ENCODE measurements at regions not wholly inside any gene's neighbourhood (a gene's known extent, or its start where the extent isn't known, plus 50 kb on each side); places are given as distances from the start of the nearest gene placed in this dataset.
"Not testable (repeated sequence)": the region's sequence is repeated elsewhere in the genome, so short reads cannot be mapped to it uniquely, and the experiment has no call there.

DNA sequence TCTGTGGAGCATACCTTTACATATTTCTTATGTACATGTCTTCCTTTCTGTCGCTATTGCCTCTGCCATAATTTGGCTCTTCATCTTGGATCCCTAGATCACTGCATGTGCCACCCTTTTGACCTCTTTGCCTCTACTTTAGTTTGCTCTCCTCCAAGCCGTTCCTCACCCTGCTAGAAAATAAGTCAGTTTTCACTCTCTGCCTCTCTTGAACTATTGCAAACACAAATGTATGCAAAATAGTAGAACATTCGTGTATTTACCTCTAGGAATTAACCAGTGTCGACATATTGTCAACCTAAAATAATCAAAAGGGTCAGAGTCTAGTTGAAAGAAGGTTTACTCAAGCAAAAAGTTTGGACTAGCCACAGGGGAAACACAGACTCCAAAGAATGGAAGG, 1893.1 kb downstream of the KHDRBS2 start:
- H3K4me1 ChIP-seq (ENCODE audit: control insufficient read depth, insufficient read depth, low read length); CTCF ChIA-PET; H3K4me3 ChIP-seq (ENCODE audit: low read depth, low read length); H3K9me3 ChIP-seq (ENCODE audit: control insufficient read depth, insufficient read depth, low read depth, low read length); H3K27ac ChIP-seq (ENCODE audit: extremely low read depth, low read depth, low read length); POLR2A ChIA-PET; H3K36me3 ChIP-seq (ENCODE audit: control insufficient read depth in 2 of 2, insufficient read depth in 1 of 2, low read length in 2 of 2): not testable (repeated sequence)

DNA sequence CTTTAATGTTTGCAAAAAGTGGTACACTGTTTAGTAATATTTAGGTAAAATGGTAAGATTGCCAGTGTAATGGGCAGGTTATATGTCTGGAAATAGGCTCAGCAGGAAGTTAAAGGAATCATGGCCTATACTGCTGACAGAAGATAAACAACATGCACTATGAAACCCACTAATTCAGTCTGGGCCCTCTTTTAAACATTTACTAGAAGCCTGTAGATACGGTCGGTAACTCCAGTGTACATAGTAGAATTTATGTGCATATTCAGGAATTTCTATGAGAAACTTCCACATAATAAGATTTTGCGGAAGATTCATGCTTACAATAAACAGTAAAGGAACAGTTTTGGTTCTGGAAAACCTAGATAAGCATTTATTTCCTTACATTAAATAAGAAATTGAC, 1896.9 kb downstream of the KHDRBS2 start:
- POLR2A ChIA-PET; CTCF ChIA-PET; H3K9me3 ChIP-seq (ENCODE audit: control insufficient read depth, insufficient read depth, low read depth, low read length): not testable (repeated sequence)

DNA sequence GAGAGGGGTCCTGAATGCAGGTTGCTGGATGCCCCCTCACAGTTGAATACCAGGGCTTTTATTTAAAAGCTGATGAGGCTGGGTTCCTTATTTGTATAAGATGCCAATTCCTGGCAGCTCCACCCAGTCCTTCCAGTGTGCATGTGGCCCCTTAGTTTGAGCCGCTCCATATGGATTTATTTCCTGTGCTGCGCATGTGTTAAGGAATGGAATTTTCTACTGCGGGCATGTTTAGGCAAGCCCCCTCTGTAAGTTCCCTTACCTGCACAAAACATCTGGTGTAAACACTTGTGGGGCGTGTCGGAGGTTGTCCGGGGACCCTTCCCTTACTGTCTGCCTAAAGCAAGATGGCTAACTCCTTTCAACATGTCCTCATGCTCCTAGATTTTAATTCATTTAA, 1901.4 kb downstream of the KHDRBS2 start:
- POLR2A ChIA-PET; H3K4me3 ChIP-seq (ENCODE audit: low read depth, low read length); H3K9me3 ChIP-seq (ENCODE audit: control insufficient read depth, insufficient read depth, low read depth, low read length); H3K4me1 ChIP-seq (ENCODE audit: control insufficient read depth, insufficient read depth, low read length); H3K27ac ChIP-seq (ENCODE audit: extremely low read depth, low read depth, low read length); CTCF ChIA-PET; H3K36me3 ChIP-seq (ENCODE audit: control insufficient read depth in 2 of 2, insufficient read depth in 1 of 2, low read length in 2 of 2): not testable (repeated sequence)

More for the DNA sequence above, 1896.9 kb downstream of the KHDRBS2 start:
- H3K36me3 ChIP-seq (ENCODE audit: control insufficient read depth in 2 of 2, insufficient read depth in 1 of 2, low read length in 2 of 2); H3K4me1 ChIP-seq (ENCODE audit: control insufficient read depth, insufficient read depth, low read length); H3K27ac ChIP-seq (ENCODE audit: extremely low read depth, low read depth, low read length); H3K4me3 ChIP-seq (ENCODE audit: low read depth, low read length): not testable (repeated sequence)

DNA sequence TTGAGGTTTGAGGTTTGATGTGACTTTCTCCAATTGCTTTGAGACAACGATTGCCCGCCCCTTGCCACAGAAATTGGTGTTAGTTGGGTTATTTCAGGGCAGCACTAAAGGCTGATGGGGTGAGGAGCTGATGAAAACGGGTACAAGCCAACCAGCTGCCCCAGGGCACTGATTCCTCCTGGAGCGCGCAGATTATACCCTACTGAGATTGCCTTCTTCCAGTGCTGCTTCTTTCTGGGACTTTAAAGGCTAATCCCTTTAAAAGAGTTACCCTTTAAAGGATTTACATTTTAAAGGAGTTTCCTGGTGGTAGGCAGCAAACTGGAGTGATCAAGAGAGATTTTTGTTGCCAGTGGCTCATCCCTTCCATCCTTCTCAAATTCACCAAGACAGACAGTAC, 1903.3 kb downstream of the KHDRBS2 start:
- H3K36me3 ChIP-seq (ENCODE audit: control insufficient read depth in 2 of 2, insufficient read depth in 1 of 2, low read length in 2 of 2); H3K27ac ChIP-seq (ENCODE audit: extremely low read depth, low read depth, low read length); H3K4me1 ChIP-seq (ENCODE audit: control insufficient read depth, insufficient read depth, low read length); H3K4me3 ChIP-seq (ENCODE audit: low read depth, low read length); POLR2A ChIA-PET; CTCF ChIA-PET; H3K9me3 ChIP-seq (ENCODE audit: control insufficient read depth, insufficient read depth, low read depth, low read length): not testable (repeated sequence)

DNA sequence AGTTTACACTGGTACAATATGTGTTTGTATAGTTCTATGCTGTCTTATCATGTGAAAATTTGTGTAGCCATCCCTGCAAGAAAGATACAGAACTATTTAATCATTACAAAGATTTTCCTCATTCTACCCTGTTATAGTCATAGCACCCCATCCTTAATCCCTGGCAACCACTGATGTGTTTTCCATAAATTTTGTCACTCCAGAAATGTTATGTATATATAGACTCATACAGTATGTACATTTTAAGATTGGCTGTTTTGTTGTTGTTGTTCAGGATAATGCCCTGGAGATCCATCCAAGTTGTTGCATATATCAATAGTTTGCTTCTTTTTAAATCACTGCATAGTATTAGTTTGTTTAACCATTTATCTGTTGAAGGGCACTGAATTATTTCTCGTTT, 1911.9 kb downstream of the KHDRBS2 start:
- POLR2A ChIA-PET; CTCF ChIA-PET; H3K4me3 ChIP-seq (ENCODE audit: low read depth, low read length); H3K36me3 ChIP-seq (ENCODE audit: control insufficient read depth in 2 of 2, insufficient read depth in 1 of 2, low read length in 2 of 2); H3K9me3 ChIP-seq (ENCODE audit: control insufficient read depth, insufficient read depth, low read depth, low read length); H3K4me1 ChIP-seq (ENCODE audit: control insufficient read depth, insufficient read depth, low read length); H3K27ac ChIP-seq (ENCODE audit: extremely low read depth, low read depth, low read length): not testable (repeated sequence)

DNA sequence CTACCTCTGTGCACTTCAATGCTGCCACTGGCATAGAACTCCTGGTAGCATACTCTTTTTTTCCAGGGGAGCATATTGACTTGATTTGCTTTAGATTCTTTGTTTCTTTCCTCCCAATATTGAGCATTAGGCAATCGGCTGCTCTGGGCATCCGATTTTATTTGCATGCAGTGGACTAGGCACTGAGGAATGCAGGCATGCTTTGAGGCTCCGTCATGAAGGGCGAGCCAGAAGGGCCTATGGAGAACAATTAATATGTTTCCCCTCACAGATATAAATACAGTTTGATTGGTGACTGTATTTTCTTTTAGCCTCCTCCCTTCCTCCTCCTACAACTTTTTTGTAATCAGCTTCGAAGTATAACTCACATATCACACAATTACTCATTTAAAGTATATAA, 1918.2 kb downstream of the KHDRBS2 start:
- POLR2A ChIA-PET; H3K27ac ChIP-seq (ENCODE audit: extremely low read depth, low read depth, low read length); CTCF ChIA-PET; H3K9me3 ChIP-seq (ENCODE audit: control insufficient read depth, insufficient read depth, low read depth, low read length); H3K4me1 ChIP-seq (ENCODE audit: control insufficient read depth, insufficient read depth, low read length); H3K36me3 ChIP-seq (ENCODE audit: control insufficient read depth in 2 of 2, insufficient read depth in 1 of 2, low read length in 2 of 2); H3K4me3 ChIP-seq (ENCODE audit: low read depth, low read length): not testable (repeated sequence)

DNA sequence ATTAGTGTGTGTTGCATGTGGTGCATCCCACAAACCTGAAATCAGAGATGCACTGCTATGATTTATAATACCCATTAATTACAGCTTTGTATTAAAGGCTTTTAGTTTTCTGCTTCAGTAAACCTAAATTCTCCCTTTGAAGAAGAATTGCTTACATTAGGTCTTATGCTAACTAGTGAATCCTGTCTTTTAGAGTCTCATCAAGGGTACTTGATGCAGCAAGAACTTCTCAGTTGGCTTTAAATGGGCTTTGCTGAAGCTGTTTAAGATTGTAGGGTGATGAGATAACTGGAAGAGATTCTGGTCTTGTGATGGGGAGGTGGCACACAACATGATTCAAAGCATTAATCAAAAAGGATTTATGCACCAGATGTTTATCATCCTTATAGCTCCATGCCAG, 1920.1 kb downstream of the KHDRBS2 start:
- H3K27ac ChIP-seq (ENCODE audit: extremely low read depth, low read depth, low read length); CTCF ChIA-PET; H3K36me3 ChIP-seq (ENCODE audit: control insufficient read depth in 2 of 2, insufficient read depth in 1 of 2, low read length in 2 of 2); H3K4me3 ChIP-seq (ENCODE audit: low read depth, low read length); H3K4me1 ChIP-seq (ENCODE audit: control insufficient read depth, insufficient read depth, low read length); H3K9me3 ChIP-seq (ENCODE audit: control insufficient read depth, insufficient read depth, low read depth, low read length); POLR2A ChIA-PET: not testable (repeated sequence)

DNA sequence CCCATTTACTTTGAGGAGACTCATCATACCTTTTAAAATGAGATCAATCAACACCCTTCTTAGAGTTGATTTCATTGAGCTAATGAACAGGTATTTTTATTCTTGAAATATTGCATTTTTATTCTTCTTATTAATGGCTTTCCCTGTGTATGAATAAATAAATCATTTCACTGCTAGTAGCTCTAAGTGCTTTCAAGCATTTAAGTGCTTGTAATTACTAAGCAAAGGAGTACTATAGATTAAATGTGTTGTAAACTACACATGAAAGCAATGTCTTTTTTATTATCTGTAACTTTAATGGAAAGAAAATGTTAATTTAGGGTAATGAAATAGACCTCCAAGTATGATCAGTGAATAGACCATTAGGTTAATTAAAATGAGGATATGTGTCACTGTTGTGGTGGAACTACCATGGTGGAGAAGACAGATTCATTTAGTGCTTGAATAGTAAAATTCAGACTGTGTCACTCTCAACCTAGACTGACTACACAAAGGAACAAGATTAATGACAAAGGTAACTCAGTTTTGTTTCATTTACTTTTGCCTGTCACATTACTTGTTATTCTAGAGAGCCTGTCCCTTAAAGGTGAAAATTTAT, 1943.5 kb downstream of the KHDRBS2 start:
- H3K27ac ChIP-seq (ENCODE audit: extremely low read depth, low read depth, low read length); H3K36me3 ChIP-seq (ENCODE audit: control insufficient read depth in 2 of 2, insufficient read depth in 1 of 2, low read length in 2 of 2); H3K9me3 ChIP-seq (ENCODE audit: control insufficient read depth, insufficient read depth, low read depth, low read length); H3K4me3 ChIP-seq (ENCODE audit: low read depth, low read length); CTCF ChIA-PET; POLR2A ChIA-PET; H3K4me1 ChIP-seq (ENCODE audit: control insufficient read depth, insufficient read depth, low read length): not testable (repeated sequence)

DNA sequence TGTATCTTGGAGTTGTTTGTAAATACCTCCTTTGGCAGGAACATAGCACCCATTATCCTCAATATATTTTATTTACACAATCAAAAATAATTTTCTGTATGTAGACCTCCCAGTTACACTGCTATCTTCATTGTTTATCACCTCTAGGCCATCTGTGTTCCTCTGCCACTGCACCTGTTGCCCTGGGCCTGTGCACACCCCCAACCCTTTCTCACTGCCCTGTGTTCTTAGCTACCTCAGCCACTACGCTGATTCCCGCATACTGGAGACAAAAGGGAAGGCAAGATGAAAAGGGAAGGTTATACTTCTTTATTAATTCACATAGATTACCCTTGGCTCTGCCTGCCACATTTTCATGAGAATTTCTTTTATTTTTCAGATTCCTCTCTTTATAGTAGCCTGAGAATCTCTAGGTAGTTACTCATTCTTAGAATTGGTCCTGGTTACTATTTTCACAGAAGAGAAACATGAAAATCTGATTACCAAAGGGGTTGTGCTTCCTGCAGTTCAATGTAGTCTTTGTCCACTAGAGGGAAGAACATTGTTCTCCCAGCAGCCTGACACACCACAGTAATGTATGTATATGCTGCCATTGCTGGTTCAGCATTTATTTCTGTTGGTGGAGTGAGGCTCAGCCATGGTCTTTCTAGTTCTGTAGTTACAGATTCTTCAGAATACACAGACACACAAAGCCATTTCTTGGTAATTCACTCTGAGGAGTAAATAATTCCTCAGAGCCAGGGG, 1947.5 kb downstream of the KHDRBS2 start:
- POLR2A ChIA-PET; H3K4me1 ChIP-seq (ENCODE audit: control insufficient read depth, insufficient read depth, low read length); H3K36me3 ChIP-seq (ENCODE audit: control insufficient read depth in 2 of 2, insufficient read depth in 1 of 2, low read length in 2 of 2); H3K4me3 ChIP-seq (ENCODE audit: low read depth, low read length); H3K27ac ChIP-seq (ENCODE audit: extremely low read depth, low read depth, low read length); H3K9me3 ChIP-seq (ENCODE audit: control insufficient read depth, insufficient read depth, low read depth, low read length); CTCF ChIA-PET: not testable (repeated sequence)

DNA sequence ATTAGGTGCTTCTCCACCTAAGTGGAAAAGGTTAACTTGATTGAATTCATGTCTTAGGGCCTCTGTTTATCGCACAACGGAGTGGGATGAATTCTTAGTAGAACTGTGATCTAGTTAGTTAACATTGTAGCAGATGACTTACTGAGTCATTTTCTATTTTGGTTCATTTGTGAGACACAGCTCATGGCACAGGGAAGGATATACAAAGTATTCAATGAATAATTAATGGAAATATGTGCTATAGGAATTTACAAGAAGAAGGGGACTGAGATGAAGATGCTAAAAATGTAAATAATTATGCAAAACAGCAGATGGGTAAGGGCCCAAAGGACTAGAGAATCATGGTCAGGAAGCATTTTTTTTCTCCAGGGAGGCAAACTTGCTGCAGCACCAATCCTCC, 1950.9 kb downstream of the KHDRBS2 start:
- H3K9me3 ChIP-seq (ENCODE audit: control insufficient read depth, insufficient read depth, low read depth, low read length); POLR2A ChIA-PET; H3K36me3 ChIP-seq (ENCODE audit: control insufficient read depth in 2 of 2, insufficient read depth in 1 of 2, low read length in 2 of 2); CTCF ChIA-PET; H3K4me1 ChIP-seq (ENCODE audit: control insufficient read depth, insufficient read depth, low read length); H3K27ac ChIP-seq (ENCODE audit: extremely low read depth, low read depth, low read length); H3K4me3 ChIP-seq (ENCODE audit: low read depth, low read length): not testable (repeated sequence)

DNA sequence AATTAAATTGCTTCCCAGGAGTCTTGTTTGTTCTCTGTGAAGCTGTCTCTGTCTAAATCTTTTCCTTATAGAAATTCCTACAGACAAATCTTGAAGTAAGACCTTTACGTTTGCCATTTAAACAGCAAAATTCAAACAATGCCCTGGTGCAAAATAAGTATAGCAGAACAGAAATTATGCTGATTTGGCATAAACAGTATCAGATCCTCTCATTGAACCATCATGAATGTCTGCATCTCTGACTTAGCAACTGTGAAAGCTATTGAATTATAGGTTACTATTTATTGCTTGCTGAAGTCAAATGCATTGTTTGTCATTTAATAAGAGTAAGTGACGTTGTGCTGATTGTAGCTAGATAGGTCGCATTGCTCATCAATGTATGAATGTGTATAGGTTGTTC, 1952.3 kb downstream of the KHDRBS2 start:
- CTCF ChIA-PET, POLR2A ChIA-PET: not testable (repeated sequence)

DNA sequence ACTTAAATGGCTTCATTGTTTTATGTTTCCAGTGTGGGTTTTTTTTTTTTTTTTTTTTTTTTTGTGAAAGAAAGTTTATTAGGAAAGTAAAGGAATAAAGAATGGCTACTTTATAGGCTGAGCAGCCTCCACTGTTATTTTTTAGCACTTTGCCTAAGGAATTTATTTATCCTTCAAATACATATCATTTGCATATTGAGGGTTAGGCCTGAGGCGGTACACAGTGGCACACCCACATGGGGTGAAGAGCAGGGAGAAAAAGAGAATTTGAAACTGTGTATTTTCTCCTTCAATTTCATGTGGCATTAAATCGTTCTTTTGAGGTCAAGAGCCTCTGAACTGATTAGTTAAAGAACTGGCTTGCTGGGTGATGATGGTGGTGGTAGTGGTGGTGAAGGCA, 1977.1 kb downstream of the KHDRBS2 start:
- POLR2A ChIA-PET; H3K27ac ChIP-seq (ENCODE audit: extremely low read depth, low read depth, low read length); CTCF ChIA-PET; H3K36me3 ChIP-seq (ENCODE audit: control insufficient read depth in 2 of 2, insufficient read depth in 1 of 2, low read length in 2 of 2); H3K4me3 ChIP-seq (ENCODE audit: low read depth, low read length); H3K9me3 ChIP-seq (ENCODE audit: control insufficient read depth, insufficient read depth, low read depth, low read length); H3K4me1 ChIP-seq (ENCODE audit: control insufficient read depth, insufficient read depth, low read length): not testable (repeated sequence)

More for the DNA sequence above, 1952.3 kb downstream of the KHDRBS2 start:
- H3K4me3 ChIP-seq (ENCODE audit: low read depth, low read length); H3K4me1 ChIP-seq (ENCODE audit: control insufficient read depth, insufficient read depth, low read length); H3K27ac ChIP-seq (ENCODE audit: extremely low read depth, low read depth, low read length); H3K9me3 ChIP-seq (ENCODE audit: control insufficient read depth, insufficient read depth, low read depth, low read length); H3K36me3 ChIP-seq (ENCODE audit: control insufficient read depth in 2 of 2, insufficient read depth in 1 of 2, low read length in 2 of 2): not testable (repeated sequence)
